ENCODE measurements at regions not wholly inside any gene's neighbourhood (a gene's known extent, or its start where the extent isn't known, plus 50 kb on each side); places are given as distances from the start of the nearest gene placed in this dataset.
"Not testable (repeated sequence)": the region's sequence is repeated elsewhere in the genome, so short reads cannot be mapped to it uniquely, and the experiment has no call there.

- intact Hi-C loops (cut with DNase I); DNase-seq: not testable (repeated sequence)
- H3K9me3 ChIP-seq = peaks cover 15% of the 10 kb centered on the region
These were observed 69.6 kb upstream of the CCDC6 start for GRCh38 chr10:59975918-59976317.

GRCh38 chr10:59971915-59972314 lies 65.6 kb upstream of the CCDC6 start:
- intact Hi-C loops (cut with DNase I) = no loop called here
- no peak for TF ChIP-seq CTCF (IDR thresholded peaks at IDR 0.05)
- no peak for DNase-seq

More at GRCh38 chr10:59975918-59976317, 69.6 kb upstream of the CCDC6 start:
- not testable (repeated sequence) for ATAC-seq; H3K36me3 ChIP-seq; H3K27ac ChIP-seq; H3K27me3 ChIP-seq (ENCODE audit: low read depth); H3K4me3 ChIP-seq; H3K4me1 ChIP-seq

GRCh38 chr10:59970396-59971368 lies 64.3 kb upstream of the CCDC6 start:
- Histone ChIP-seq H3K27me3 (ENCODE audit: low read depth) (no peaks in the 10 kb centered on the region), H3K4me3 (no peak overlapping the region), H3K36me3 (no peaks in the 10 kb centered on the region), H3K27ac (no peak overlapping the region), H3K4me1 (no peaks in the 10 kb centered on the region), H3K9me3 (no peaks in the 10 kb centered on the region)
- ATAC-seq (peak; percentile 8 to 62), DNase-seq (no peak)
- intact Hi-C loops (cut with DNase I) = no loop called here
- TF ChIP-seq CTCF (IDR thresholded peaks at IDR 0.05) = no peak

More at GRCh38 chr10:59971915-59972314, 65.6 kb upstream of the CCDC6 start:
- Histone ChIP-seq H3K4me3 (no peak overlapping the region), H3K27me3 (ENCODE audit: low read depth) (no peaks in the 10 kb centered on the region), H3K9me3 (no peaks in the 10 kb centered on the region), H3K4me1 (no peaks in the 10 kb centered on the region), H3K36me3 (no peaks in the 10 kb centered on the region), H3K27ac (no peak overlapping the region)
- peak; percentile 77 for ATAC-seq

GRCh38 chr10:59968705-59969104 lies 62.3 kb upstream of the CCDC6 start:
- Histone ChIP-seq H3K27ac (no peak overlapping the region), H3K9me3 (no peaks in the 10 kb centered on the region), H3K4me3 (no peak overlapping the region), H3K36me3 (no peaks in the 10 kb centered on the region), H3K4me1 (no peaks in the 10 kb centered on the region), H3K27me3 (ENCODE audit: low read depth) (no peaks in the 10 kb centered on the region)
- DNase-seq (no peak), ATAC-seq (no peak)
- TF ChIP-seq CTCF (IDR thresholded peaks at IDR 0.05) = no peak
- intact Hi-C loops (cut with DNase I) = no loop called here

GRCh38 chr10:59967079-59967478 lies 60.7 kb upstream of the CCDC6 start:
- no peak for DNase-seq
- no peak for ATAC-seq
- Histone ChIP-seq H3K4me3 (no peak overlapping the region), H3K27ac (no peak overlapping the region), H3K9me3 (no peaks in the 10 kb centered on the region), H3K27me3 (ENCODE audit: low read depth) (no peaks in the 10 kb centered on the region), H3K36me3 (no peaks in the 10 kb centered on the region), H3K4me1 (no peaks in the 10 kb centered on the region)
- intact Hi-C loops (cut with DNase I) = no loop called here
- TF ChIP-seq CTCF (IDR thresholded peaks at IDR 0.05) = no peak
